A549 (cell line): ENCODE measurements at regions not wholly inside any gene's neighbourhood (a gene's known extent, or its start where the extent isn't known, plus 50 kb on each side); places are given as distances from the start of the nearest gene placed in this dataset.

Experiments
- BHLHE40 ChIP-seq: IDR thresholded peaks from 2 replicates; pipeline ENCODE4 v1.6.1; 2012; ENCODE audit warnings: low read depth, low read length, inconsistent platforms
- EP300 ChIP-seq, 2 experiments: fragments of >200 bp; sonication (Bioruptor Twin); formaldehyde crosslinking; IDR thresholded peaks; 2 replicates in 1 of 2; 3 replicates in 1 of 2; pipeline ENCODE4 v1.6.1; 2016 to 2017
- HDAC2 ChIP-seq: fragments of 200-600 bp; sonication (generic); IDR thresholded peaks from 2 replicates; pipeline ENCODE4 v1.6.1; 2016
- HOXB13 ChIP-seq: fragments of 250-450 bp; sonication (Bioruptor Pico); IDR thresholded peaks from 2 replicates; pipeline ENCODE4 v1.5.0; 2020; ENCODE audit warnings: low read depth, mild to moderate bottlenecking, moderate library complexity
- JUNB ChIP-seq: fragments of >200 bp; sonication (Bioruptor Twin); formaldehyde crosslinking; IDR thresholded peaks from 2 replicates; pipeline ENCODE4 v1.6.1; 2016
- POLR2A ChIP-seq: IDR thresholded peaks from 2 replicates; pipeline ENCODE4 v1.6.1; 2012; ENCODE audit warnings: mild to moderate bottlenecking, low read length
- POLR2AphosphoS2 ChIP-seq: conservative IDR thresholded peaks from 2 replicates; pipeline ENCODE4 v1.6.1; 2012; ENCODE audit warnings: low read length, improper control_type of control experiment, inconsistent platforms
- RCOR1 ChIP-seq: fragments of 150-350 bp; IDR thresholded peaks from 2 replicates; pipeline ENCODE4 v1.6.1; 2014; ENCODE audit warnings: antibody characterized with exemption, low read length, low read depth
- RFX5 ChIP-seq: fragments of 450-650 bp; IDR thresholded peaks from 2 replicates; pipeline ENCODE4 v1.7.1; 2014; ENCODE audit warnings: antibody characterized with exemption, mild to moderate bottlenecking, moderate library complexity
- TF ChIP-seq, protein P1 (sequence below): fragments of >200 bp; sonication (Bioruptor Twin); formaldehyde crosslinking; IDR thresholded peaks from 3 replicates; pipeline ENCODE4 v1.5.1; 2016
- TF ChIP-seq, protein P2 (sequence below): fragments of >200 bp; sonication (Bioruptor Twin); formaldehyde crosslinking; IDR thresholded peaks from 3 replicates; pipeline ENCODE4 v1.6.1; 2016
- TF ChIP-seq, protein P3 (sequence below): fragments of 450-650 bp; IDR thresholded peaks from 2 replicates; pipeline ENCODE4 v1.6.1; 2014; ENCODE audit warnings: antibody characterized with exemption
- TF ChIP-seq, protein P4 (sequence below): fragments of 200-600 bp; sonication (generic); IDR thresholded peaks from 2 replicates; pipeline ENCODE4 v1.6.1; 2016; ENCODE audit warnings: antibody characterized with exemption, mild to moderate bottlenecking, moderate library complexity
- TF ChIP-seq, protein P5 (sequence below): IDR thresholded peaks from 2 replicates; pipeline ENCODE4 v1.6.1; 2012; ENCODE audit warnings: low read depth, borderline replicate concordance

DNA sequence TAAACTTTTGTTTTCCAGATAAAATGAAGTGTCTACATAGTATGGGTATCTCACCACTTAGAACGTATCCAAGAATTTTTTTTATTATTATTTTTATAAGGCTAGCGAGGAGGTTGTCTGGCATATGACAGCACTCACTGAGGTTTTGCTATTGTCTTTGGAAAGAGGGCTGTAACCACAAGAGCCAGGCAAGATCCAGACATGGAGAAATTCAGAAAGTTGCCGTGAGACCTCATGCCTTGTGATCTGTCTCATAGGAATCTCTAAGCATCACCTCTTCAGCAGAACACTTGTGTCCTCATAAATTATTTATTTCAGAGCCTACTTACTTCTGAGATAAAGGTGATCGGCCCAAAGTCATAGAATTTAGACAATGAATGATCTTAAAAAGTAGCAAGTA lies 410.8 kb downstream of the CDH11 start:
- TF ChIP-seq POLR2AphosphoS2: no peak
- TF ChIP-seq EP300 (IDR thresholded peaks at IDR 0.05): no peak
- TF ChIP-seq JUNB: no peak
- TF ChIP-seq, protein P1, sequence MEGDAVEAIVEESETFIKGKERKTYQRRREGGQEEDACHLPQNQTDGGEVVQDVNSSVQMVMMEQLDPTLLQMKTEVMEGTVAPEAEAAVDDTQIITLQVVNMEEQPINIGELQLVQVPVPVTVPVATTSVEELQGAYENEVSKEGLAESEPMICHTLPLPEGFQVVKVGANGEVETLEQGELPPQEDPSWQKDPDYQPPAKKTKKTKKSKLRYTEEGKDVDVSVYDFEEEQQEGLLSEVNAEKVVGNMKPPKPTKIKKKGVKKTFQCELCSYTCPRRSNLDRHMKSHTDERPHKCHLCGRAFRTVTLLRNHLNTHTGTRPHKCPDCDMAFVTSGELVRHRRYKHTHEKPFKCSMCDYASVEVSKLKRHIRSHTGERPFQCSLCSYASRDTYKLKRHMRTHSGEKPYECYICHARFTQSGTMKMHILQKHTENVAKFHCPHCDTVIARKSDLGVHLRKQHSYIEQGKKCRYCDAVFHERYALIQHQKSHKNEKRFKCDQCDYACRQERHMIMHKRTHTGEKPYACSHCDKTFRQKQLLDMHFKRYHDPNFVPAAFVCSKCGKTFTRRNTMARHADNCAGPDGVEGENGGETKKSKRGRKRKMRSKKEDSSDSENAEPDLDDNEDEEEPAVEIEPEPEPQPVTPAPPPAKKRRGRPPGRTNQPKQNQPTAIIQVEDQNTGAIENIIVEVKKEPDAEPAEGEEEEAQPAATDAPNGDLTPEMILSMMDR: no peak
- TF ChIP-seq, protein P2, sequence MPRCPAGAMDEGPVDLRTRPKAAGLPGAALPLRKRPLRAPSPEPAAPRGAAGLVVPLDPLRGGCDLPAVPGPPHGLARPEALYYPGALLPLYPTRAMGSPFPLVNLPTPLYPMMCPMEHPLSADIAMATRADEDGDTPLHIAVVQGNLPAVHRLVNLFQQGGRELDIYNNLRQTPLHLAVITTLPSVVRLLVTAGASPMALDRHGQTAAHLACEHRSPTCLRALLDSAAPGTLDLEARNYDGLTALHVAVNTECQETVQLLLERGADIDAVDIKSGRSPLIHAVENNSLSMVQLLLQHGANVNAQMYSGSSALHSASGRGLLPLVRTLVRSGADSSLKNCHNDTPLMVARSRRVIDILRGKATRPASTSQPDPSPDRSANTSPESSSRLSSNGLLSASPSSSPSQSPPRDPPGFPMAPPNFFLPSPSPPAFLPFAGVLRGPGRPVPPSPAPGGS: no peak
- TF ChIP-seq, protein P3, sequence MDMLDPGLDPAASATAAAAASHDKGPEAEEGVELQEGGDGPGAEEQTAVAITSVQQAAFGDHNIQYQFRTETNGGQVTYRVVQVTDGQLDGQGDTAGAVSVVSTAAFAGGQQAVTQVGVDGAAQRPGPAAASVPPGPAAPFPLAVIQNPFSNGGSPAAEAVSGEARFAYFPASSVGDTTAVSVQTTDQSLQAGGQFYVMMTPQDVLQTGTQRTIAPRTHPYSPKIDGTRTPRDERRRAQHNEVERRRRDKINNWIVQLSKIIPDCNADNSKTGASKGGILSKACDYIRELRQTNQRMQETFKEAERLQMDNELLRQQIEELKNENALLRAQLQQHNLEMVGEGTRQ: no peak
- TF ChIP-seq, protein P4, sequence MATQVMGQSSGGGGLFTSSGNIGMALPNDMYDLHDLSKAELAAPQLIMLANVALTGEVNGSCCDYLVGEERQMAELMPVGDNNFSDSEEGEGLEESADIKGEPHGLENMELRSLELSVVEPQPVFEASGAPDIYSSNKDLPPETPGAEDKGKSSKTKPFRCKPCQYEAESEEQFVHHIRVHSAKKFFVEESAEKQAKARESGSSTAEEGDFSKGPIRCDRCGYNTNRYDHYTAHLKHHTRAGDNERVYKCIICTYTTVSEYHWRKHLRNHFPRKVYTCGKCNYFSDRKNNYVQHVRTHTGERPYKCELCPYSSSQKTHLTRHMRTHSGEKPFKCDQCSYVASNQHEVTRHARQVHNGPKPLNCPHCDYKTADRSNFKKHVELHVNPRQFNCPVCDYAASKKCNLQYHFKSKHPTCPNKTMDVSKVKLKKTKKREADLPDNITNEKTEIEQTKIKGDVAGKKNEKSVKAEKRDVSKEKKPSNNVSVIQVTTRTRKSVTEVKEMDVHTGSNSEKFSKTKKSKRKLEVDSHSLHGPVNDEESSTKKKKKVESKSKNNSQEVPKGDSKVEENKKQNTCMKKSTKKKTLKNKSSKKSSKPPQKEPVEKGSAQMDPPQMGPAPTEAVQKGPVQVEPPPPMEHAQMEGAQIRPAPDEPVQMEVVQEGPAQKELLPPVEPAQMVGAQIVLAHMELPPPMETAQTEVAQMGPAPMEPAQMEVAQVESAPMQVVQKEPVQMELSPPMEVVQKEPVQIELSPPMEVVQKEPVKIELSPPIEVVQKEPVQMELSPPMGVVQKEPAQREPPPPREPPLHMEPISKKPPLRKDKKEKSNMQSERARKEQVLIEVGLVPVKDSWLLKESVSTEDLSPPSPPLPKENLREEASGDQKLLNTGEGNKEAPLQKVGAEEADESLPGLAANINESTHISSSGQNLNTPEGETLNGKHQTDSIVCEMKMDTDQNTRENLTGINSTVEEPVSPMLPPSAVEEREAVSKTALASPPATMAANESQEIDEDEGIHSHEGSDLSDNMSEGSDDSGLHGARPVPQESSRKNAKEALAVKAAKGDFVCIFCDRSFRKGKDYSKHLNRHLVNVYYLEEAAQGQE: no peak
- TF ChIP-seq RFX5: no peak
- no peak for TF ChIP-seq BHLHE40
- TF ChIP-seq, protein P5, sequence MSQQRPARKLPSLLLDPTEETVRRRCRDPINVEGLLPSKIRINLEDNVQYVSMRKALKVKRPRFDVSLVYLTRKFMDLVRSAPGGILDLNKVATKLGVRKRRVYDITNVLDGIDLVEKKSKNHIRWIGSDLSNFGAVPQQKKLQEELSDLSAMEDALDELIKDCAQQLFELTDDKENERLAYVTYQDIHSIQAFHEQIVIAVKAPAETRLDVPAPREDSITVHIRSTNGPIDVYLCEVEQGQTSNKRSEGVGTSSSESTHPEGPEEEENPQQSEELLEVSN: no peak
- TF ChIP-seq HOXB13 (CRISPR knock-in tag): no peak
- no peak for TF ChIP-seq HDAC2
- TF ChIP-seq POLR2A: no peak
- TF ChIP-seq RCOR1: no peak
